HG02870 (cell line): ENCODE measurements at regions not wholly inside any gene's neighbourhood (a gene's known extent, or its start where the extent isn't known, plus 50 kb on each side); places are given as distances from the start of the nearest gene placed in this dataset.
"Not testable (repeated sequence)": the region's sequence is repeated elsewhere in the genome, so short reads cannot be mapped to it uniquely, and the experiment has no call there.

Source experiments
- ATAC-seq: cut with Tn5 transposase; IDR thresholded peaks from one replicate; pipeline ENCODE4 v1.9.1; 2021; ENCODE audit warnings: mild to moderate bottlenecking, moderate library complexity; ENCODE audit not compliant: unreplicated experiment

GRCh38 chr21:27519361-27519760, 552.5 kb upstream of the ADAMTS5 start:
- no peak for ATAC-seq

DNA sequence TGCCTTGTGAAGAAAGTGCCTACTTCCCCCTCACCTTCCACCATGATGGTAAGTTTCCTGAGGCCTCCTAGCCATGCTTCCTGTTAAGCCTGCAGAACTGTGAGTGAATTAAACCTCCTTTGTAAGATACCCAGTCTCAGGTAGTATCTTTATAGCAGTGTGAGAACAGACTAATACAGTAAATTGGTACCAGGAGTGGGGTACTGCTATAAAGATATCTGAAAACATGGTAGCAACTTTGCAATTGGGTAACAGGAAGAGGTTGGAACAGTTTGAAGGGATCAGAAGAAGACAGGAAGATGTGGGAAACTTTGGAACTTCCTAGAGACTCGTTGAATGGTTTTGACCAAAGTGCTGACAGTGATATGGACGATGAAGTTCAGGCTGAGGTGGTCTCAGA, 550.3 kb upstream of the ADAMTS5 start:
- ATAC-seq, result not testable (repeated sequence)

GRCh38 chr21:27515676-27516075, 548.8 kb upstream of the ADAMTS5 start:
- no peak for ATAC-seq

- no peak for ATAC-seq
These were observed 546.9 kb upstream of the ADAMTS5 start for GRCh38 chr21:27513825-27514224.

GRCh38 chr21:27513016-27513415, 546.1 kb upstream of the ADAMTS5 start:
- no peak for ATAC-seq

- no peak for ATAC-seq
These were observed 544.3 kb upstream of the ADAMTS5 start for GRCh38 chr21:27511233-27511632.

DNA sequence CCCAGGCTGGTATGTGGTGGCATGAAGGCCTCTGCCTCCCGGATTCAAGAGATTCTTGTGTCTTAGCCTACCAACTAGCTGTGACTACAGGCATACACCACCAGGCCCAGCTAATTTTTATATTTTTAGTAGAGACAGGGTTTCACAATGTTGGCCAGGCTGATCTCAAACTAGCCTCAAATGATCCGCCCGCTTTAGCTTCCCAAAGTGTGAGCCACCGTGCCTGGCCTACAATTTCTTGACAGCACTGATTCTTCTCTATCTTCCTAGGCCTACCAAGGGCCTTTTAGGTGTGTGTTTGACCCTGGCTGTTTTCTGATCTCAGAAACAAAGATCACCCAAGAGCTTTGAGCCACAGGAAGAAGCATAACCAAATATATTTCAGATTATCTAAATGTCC, 540.8 kb upstream of the ADAMTS5 start:
- no peak for ATAC-seq

GRCh38 chr21:27505516-27505915, 538.6 kb upstream of the ADAMTS5 start:
- no peak for ATAC-seq

DNA sequence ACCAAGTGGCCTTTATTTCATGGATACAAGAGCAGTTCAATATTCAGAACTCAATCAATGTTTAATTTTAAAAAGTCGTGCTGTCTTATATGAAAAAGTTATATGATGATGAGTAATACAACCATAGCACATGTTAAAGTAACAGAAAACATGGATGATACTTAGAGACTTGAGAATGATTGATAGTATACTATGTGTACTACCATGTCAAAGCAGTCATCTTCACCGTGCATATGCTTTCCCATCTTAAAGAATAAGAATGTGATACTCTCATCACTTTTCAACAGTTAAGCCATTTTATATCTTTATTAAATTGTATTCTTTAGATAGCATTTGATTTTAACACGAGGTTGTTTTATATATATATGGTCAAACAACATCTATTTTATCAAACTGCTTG, 535.9 kb upstream of the ADAMTS5 start:
- no peak for ATAC-seq

GRCh38 chr21:27498025-27498424, 531.1 kb upstream of the ADAMTS5 start:
- ATAC-seq, result no peak

GRCh38 chr21:27495836-27496235, 528.9 kb upstream of the ADAMTS5 start:
- ATAC-seq, result no peak

GRCh38 chr21:27493542-27493941, 526.7 kb upstream of the ADAMTS5 start:
- no peak for ATAC-seq

DNA sequence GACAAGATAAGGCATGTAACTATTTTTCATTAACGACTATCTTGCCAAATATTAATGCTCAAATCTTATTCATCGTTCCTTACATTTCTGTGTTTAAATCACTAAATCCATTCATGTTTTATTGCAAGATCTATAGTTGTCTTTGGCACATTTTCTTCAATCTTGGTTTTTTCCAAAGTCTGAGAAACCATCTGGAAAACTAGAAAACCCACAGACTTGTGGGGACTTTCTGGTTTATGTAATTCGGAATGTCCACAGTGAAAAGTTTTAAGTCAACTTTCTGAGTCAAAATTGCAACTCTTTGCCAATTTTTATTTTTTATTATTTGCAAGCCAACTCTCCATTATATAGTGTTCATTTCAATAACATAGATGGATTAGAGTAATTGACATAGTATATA, 520.8 kb upstream of the ADAMTS5 start:
- ATAC-seq, result no peak

DNA sequence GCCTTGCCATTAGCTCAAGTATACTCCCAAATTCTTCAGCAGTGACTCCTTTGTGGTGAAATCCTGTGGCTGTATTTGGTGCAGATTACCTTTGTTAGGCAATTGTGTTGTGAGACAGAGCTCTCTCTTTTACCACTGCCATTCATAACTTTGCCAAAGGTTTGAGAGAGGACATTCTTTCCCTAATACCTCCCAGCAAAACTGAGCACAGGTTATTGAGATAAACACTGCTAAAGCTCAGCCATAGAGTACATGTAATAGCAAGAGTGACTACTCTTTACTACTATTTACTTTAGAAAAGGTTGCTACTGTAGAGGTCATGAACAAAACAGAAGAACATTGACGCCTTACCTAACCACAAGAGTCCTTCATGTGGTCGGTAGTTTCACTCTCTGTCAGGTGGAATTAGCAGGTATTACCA, 514.0 kb upstream of the ADAMTS5 start:
- ATAC-seq, result no peak

GRCh38 chr21:27477296-27477695, 510.4 kb upstream of the ADAMTS5 start:
- ATAC-seq, result no peak

- ATAC-seq, result no peak
These were observed 509.8 kb upstream of the ADAMTS5 start for GRCh38 chr21:27476696-27477095.

- ATAC-seq, result no peak
These were observed 508.6 kb upstream of the ADAMTS5 start for GRCh38 chr21:27475363-27475955.

DNA sequence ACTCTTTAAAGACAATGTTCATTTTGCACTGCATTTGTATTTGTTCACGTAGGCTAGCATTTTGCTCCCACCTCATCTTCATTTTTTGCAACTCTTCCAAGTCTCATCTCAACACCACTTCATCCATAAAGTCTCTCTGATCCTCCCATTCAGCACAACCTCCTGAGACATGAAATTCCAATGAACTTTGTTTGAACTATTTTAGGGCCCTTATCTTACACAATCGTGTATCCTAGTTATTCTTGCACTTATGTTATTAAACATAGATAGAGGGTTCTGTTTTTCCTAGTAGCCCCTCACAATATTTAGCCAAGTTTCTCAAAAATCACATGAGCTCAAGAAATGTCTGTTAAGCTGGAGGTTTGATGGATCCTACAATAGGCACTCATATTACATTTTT, 500.5 kb upstream of the ADAMTS5 start:
- ATAC-seq, result no peak

GRCh38 chr21:27466140-27466539, 499.3 kb upstream of the ADAMTS5 start:
- ATAC-seq, result no peak

GRCh38 chr21:27464648-27465047, 497.8 kb upstream of the ADAMTS5 start:
- no peak for ATAC-seq

DNA sequence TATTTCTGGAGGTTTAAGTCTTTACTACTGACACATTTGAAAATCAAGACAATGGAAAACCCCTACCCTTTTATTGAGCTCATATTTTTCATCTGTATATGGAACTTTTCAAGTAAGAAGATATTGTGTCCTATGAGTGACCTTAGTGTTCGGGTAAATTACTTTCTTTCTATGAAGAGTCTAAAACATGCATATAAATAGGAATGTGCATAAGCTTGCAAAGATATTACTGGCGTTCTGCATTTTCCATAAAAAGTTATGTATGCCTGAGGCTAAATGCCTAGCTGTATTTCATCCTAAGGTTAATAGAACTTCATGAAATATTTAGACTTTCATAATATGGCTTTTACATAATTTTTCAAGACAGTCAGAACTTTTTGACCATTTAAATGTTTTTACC, 495.8 kb upstream of the ADAMTS5 start:
- no peak for ATAC-seq

- ATAC-seq, result no peak
These were observed 487.3 kb upstream of the ADAMTS5 start for GRCh38 chr21:27454234-27454633.

DNA sequence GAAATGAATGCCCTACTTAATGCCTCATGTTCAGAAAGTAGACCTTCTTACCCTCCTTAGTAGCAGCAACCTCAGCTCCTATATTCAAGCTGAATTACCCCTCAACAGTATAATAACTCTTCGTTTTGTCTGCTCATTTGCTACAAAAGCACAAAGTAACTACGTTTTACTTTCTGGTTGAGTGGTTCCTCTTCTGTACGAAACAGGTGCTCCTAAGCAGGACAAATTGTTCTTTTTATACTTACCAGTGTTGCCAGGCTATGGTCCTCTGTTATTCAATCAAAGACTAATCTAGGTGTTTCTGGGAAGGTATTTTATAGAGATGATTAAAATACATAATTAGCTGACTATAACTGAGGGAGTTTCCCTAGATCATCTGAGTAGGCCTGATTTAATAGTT, 484.2 kb upstream of the ADAMTS5 start:
- no peak for ATAC-seq
